HG03342 (cell line): ENCODE measurements at regions not wholly inside any gene's neighbourhood (a gene's known extent, or its start where the extent isn't known, plus 50 kb on each side); places are given as distances from the start of the nearest gene placed in this dataset.
"Not testable (repeated sequence)": the region's sequence is repeated elsewhere in the genome, so short reads cannot be mapped to it uniquely, and the experiment has no call there.

ENCODE experiments used
- ATAC-seq: cut with Tn5 transposase; IDR thresholded peaks from one replicate; pipeline ENCODE4 v1.9.1; 2021; ENCODE audit warnings: mild to moderate bottlenecking, moderate library complexity; ENCODE audit not compliant: unreplicated experiment

- not testable (repeated sequence) for ATAC-seq
Measured at GRCh38 chr6:164610859-164611258, 698.5 kb downstream of the C6orf118 start.

GRCh38 chr6:164602415-164602814, 707.0 kb downstream of the C6orf118 start:
- not testable (repeated sequence) for ATAC-seq

- no peak for ATAC-seq
Measured at GRCh38 chr6:164581563-164581962, 727.8 kb downstream of the C6orf118 start.

- no peak for ATAC-seq
Measured at GRCh38 chr6:164579035-164579434, 730.4 kb downstream of the C6orf118 start.

- ATAC-seq, result no peak
Measured at GRCh38 chr6:164578616-164579015, 730.8 kb downstream of the C6orf118 start.

GRCh38 chr6:164570801-164571200, 738.6 kb downstream of the C6orf118 start:
- ATAC-seq, result no peak

GRCh38 chr6:164569509-164569908, 739.9 kb downstream of the C6orf118 start:
- no peak for ATAC-seq

GRCh38 chr6:164563924-164564323, 745.5 kb downstream of the C6orf118 start:
- no peak for ATAC-seq

- ATAC-seq, result no peak
Measured at GRCh38 chr6:164561656-164562055, 747.7 kb downstream of the C6orf118 start.

GRCh38 chr6:164554700-164555476, 754.5 kb downstream of the C6orf118 start:
- no peak for ATAC-seq

- no peak for ATAC-seq
Measured at GRCh38 chr6:164554226-164554625, 755.2 kb downstream of the C6orf118 start.

GRCh38 chr6:164551706-164552105, 757.7 kb downstream of the C6orf118 start:
- no peak for ATAC-seq

GRCh38 chr6:164547076-164547475, 762.3 kb downstream of the C6orf118 start:
- no peak for ATAC-seq

- ATAC-seq, result no peak
Measured at GRCh38 chr6:164546263-164546662, 763.1 kb downstream of the C6orf118 start.

- ATAC-seq, result no peak
Measured at GRCh38 chr6:164534070-164534766, 775.2 kb downstream of the C6orf118 start.

GRCh38 chr6:164533045-164533362, 776.4 kb downstream of the C6orf118 start:
- ATAC-seq, result no peak

GRCh38 chr6:164532198-164533044, 777.0 kb downstream of the C6orf118 start:
- no peak for ATAC-seq

GRCh38 chr6:164531736-164532135, 777.7 kb downstream of the C6orf118 start:
- no peak for ATAC-seq

GRCh38 chr6:164528539-164528938, 780.9 kb downstream of the C6orf118 start:
- no peak for ATAC-seq

GRCh38 chr6:164523087-164523654, 786.2 kb downstream of the C6orf118 start:
- ATAC-seq, result no peak

- no peak for ATAC-seq
Measured at GRCh38 chr6:164520916-164521315, 788.5 kb downstream of the C6orf118 start.
